ENCODE measurements at regions not wholly inside any gene's neighbourhood (a gene's known extent, or its start where the extent isn't known, plus 50 kb on each side); places are given as distances from the start of the nearest gene placed in this dataset.
"Not testable (repeated sequence)": the region's sequence is repeated elsewhere in the genome, so short reads cannot be mapped to it uniquely, and the experiment has no call there.

- not testable (repeated sequence) for DNase-seq (ENCODE audit: low read depth)
These were observed 57.7 kb upstream of the SULF2 start for GRCh38 chr20:47842950-47843349.

- not testable (repeated sequence) for DNase-seq (ENCODE audit: low read depth)
These were observed 56.7 kb upstream of the SULF2 start for GRCh38 chr20:47842004-47842403.

DNA sequence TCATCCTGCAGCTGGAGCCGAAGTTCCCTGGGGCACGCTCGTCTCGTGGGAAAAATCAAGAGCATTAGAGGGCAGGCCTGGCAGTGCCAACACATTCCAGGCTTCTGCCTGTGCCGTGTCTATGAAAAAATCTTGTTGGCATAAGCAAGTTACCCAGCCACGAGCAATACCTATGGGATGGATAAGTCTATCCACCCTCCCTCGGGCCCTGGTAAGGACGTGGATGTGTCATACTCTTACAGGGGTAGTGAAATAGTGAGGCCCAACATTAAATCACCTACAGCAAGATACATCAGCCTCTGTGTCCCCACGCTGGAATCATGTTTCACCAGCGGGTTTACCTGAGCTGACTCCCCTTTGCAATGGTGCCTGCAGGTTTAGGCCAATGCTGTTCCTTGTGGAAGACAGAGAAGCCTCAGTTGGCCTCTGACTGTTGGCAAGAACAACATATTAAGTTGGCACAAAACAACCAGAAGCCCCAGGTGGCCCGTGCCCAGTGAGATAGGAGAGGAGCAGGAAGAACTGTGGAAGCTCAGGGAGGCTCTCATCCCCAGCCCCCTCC lies 51.1 kb upstream of the SULF2 start:
- DNase-seq (ENCODE audit: low read depth) = not testable (repeated sequence)
